AG09309 (cell line): ENCODE measurements at regions not wholly inside any gene's neighbourhood (a gene's known extent, or its start where the extent isn't known, plus 50 kb on each side); places are given as distances from the start of the nearest gene placed in this dataset.

Experiments used
- DNase-seq: peaks from one replicate; pipeline ENCODE4 v3.0.0-alpha.2; 2010; ENCODE audit warnings: low read depth
- H3K4me3 ChIP-seq: 2 replicates; pipeline ENCODE4 v1.5.1; 2011; ENCODE audit warnings: mild to moderate bottlenecking, low read depth, low read length, moderate library complexity; ENCODE audit not compliant: control insufficient read depth
- CTCF ChIP-seq: IDR thresholded peaks from 2 replicates; pipeline ENCODE4 v1.5.1; 2011; ENCODE audit warnings: mild to moderate bottlenecking, low read depth, low read length, inconsistent platforms; ENCODE audit not compliant: insufficient read depth, control insufficient read depth; ENCODE audit errors: missing control alignments

- H3K4me3 ChIP-seq, result no peak overlapping the region
- no peak for DNase-seq
- TF ChIP-seq CTCF, result no peak
Observed at GRCh38 chr5:52693836-52694235, 93.9 kb upstream of the ITGA1 start.

- no peak for DNase-seq
Observed at GRCh38 chr5:52694648-52695047, 93.1 kb upstream of the ITGA1 start.

GRCh38 chr5:52702877-52703276 lies 84.8 kb upstream of the ITGA1 start:
- H3K4me3 ChIP-seq, result no peak overlapping the region
- DNase-seq, result no peak
- no peak for TF ChIP-seq CTCF

More at GRCh38 chr5:52694648-52695047, 93.1 kb upstream of the ITGA1 start:
- no peak for TF ChIP-seq CTCF
- H3K4me3 ChIP-seq, result no peak overlapping the region

GRCh38 chr5:52703321-52703720 lies 84.4 kb upstream of the ITGA1 start:
- DNase-seq, result no peak
- TF ChIP-seq CTCF, result no peak
- no peak overlapping the region for H3K4me3 ChIP-seq

- no peak for TF ChIP-seq CTCF
- DNase-seq, result no peak
- H3K4me3 ChIP-seq, result no peak overlapping the region
Observed at GRCh38 chr5:52705720-52706119, 82.0 kb upstream of the ITGA1 start.

GRCh38 chr5:52706775-52707174 lies 80.9 kb upstream of the ITGA1 start:
- no peak overlapping the region for H3K4me3 ChIP-seq
- DNase-seq, result no peak
- TF ChIP-seq CTCF, result no peak

GRCh38 chr5:52707616-52708015 lies 80.1 kb upstream of the ITGA1 start:
- DNase-seq, result no peak

More at GRCh38 chr5:52707616-52708015, 80.1 kb upstream of the ITGA1 start:
- no peak overlapping the region for H3K4me3 ChIP-seq
- TF ChIP-seq CTCF, result no peak
